ENCODE measurements at regions not wholly inside any gene's neighbourhood (a gene's known extent, or its start where the extent isn't known, plus 50 kb on each side); places are given as distances from the start of the nearest gene placed in this dataset.
"Not testable (repeated sequence)": the region's sequence is repeated elsewhere in the genome, so short reads cannot be mapped to it uniquely, and the experiment has no call there.

DNA sequence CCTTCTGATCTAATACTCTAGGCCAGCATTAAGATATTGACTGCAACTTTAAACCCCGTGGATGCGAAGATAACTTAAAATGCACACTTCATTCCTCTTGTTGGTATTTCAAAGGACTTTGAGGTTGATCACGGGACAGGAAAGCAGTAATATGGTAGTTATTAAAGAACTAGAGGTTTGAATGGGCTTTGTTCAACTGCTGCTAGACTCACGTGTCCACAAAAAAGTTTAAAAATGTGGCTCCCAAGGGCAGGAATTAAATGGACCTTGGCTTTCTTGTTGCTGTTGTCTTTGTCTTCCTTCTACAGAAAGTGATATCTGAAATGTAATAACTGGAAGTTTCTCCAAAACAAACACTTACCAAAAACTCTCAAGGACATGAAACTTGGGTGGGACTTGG, 186.3 kb downstream of the XPNPEP1 start:
- no peak for DNase-seq (ENCODE audit: extremely low read depth, low read depth)

DNA sequence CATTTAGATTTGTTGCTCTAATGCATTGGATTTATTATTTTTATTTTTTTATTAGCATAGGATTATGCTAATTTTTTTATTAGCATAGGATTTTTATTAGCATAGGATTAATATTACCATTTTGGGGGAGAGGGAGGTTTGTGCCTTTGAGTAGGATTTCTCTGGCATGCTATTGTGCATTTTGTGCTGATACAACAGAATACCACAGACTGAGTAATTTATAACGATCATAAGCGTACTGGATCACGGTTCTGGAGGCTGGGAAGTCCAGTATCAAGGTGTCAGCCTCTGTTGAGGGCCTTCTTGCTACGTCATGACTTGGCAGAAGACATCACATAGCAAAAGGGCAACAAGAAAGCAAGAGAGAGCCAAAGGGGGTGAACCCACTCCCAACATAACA, 187.5 kb downstream of the XPNPEP1 start:
- no peak overlapping the region for H3K4me3 ChIP-seq (replicated peaks; ENCODE audit: low read depth, low read length)
- TF ChIP-seq, protein P1, sequence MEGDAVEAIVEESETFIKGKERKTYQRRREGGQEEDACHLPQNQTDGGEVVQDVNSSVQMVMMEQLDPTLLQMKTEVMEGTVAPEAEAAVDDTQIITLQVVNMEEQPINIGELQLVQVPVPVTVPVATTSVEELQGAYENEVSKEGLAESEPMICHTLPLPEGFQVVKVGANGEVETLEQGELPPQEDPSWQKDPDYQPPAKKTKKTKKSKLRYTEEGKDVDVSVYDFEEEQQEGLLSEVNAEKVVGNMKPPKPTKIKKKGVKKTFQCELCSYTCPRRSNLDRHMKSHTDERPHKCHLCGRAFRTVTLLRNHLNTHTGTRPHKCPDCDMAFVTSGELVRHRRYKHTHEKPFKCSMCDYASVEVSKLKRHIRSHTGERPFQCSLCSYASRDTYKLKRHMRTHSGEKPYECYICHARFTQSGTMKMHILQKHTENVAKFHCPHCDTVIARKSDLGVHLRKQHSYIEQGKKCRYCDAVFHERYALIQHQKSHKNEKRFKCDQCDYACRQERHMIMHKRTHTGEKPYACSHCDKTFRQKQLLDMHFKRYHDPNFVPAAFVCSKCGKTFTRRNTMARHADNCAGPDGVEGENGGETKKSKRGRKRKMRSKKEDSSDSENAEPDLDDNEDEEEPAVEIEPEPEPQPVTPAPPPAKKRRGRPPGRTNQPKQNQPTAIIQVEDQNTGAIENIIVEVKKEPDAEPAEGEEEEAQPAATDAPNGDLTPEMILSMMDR (IDR thresholded peaks at IDR 0.05; ENCODE audit: low read depth, low read length, missing control alignments): no peak
- DNase-seq (ENCODE audit: extremely low read depth, low read depth): no peak

More for the DNA sequence above, 186.3 kb downstream of the XPNPEP1 start:
- no peak overlapping the region for H3K4me3 ChIP-seq (replicated peaks; ENCODE audit: low read depth, low read length)
- TF ChIP-seq, protein P1 (IDR thresholded peaks at IDR 0.05; ENCODE audit: low read depth, low read length, missing control alignments): no peak

DNA sequence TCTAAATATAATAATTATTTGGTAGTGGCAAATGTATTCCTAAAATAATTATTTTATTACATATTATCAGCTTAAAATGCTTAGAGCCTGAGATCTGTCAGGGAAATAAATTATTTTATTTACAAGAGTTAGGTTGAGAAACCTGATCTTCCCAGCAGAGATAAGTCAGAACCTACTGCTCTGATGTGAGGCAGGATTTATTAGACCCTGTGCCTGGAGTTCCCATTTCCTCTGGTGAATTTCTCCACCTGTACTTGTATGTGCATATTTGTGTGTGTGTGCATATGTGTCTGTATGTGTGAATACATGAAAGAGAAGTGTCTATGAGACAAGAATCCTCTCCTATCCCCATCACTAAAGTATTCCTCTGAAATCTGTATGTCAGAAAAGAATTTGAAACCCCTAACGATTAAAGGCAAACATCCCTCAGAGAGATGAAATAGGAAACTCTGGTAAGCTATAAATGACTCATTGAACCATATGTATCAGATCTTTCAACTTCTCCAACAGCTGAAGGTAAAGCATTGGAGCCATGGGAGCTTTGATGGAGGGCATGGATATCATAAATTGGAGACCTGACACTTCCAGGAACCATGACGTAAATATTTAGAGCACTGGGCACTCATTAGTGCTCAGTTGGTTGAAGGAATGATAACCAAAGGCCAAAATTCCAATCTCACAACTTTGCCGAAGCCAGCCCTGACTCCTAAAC, 190.9 kb downstream of the XPNPEP1 start:
- no peak for DNase-seq (ENCODE audit: extremely low read depth, low read depth)
- TF ChIP-seq, protein P1 (IDR thresholded peaks at IDR 0.05; ENCODE audit: low read depth, low read length, missing control alignments): no peak
- H3K4me3 ChIP-seq (replicated peaks; ENCODE audit: low read depth, low read length): no peak overlapping the region

DNA sequence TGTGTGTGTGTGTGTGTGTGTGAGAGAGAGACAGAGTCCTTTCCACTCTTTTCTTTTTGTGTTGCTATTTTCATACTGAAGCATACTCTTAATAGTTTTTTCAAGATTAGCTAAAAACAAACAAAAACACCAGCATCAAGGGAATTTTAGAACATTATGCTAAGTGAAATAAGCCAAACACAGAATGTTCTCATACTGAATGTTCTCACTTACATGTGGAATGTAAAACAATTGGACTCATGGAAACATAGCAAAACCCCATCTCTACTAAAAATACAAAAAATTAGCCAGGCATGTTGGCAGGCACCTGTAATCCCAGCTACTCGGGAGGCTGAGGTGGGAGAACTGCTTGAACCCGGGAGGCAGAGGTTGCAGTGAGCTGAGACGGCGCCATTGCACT, 193.4 kb downstream of the XPNPEP1 start:
- H3K4me3 ChIP-seq (replicated peaks; ENCODE audit: low read depth, low read length); DNase-seq (ENCODE audit: extremely low read depth, low read depth): not testable (repeated sequence)

DNA sequence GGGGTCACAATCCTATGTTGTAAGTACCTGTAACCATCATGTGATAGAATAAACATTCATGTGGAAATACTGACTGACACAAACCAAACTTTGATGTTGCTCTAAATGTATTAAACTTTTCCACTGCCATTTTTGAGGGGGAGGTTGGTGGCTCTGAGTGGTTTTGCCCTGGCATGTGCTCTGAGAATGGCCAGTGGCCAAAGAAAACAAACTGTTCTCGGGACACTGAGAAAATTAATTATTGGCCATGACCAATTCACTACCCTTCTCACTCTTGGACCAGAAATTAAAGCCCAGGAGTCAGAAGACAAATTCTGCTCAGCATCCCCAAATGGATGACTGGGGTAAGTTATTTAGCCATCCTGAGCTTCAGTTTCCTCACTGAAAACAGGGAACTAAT, 195.9 kb downstream of the XPNPEP1 start:
- TF ChIP-seq, protein P1 (IDR thresholded peaks at IDR 0.05; ENCODE audit: low read depth, low read length, missing control alignments): no peak
- no peak overlapping the region for H3K4me3 ChIP-seq (replicated peaks; ENCODE audit: low read depth, low read length)
- DNase-seq (ENCODE audit: extremely low read depth, low read depth): no peak

DNA sequence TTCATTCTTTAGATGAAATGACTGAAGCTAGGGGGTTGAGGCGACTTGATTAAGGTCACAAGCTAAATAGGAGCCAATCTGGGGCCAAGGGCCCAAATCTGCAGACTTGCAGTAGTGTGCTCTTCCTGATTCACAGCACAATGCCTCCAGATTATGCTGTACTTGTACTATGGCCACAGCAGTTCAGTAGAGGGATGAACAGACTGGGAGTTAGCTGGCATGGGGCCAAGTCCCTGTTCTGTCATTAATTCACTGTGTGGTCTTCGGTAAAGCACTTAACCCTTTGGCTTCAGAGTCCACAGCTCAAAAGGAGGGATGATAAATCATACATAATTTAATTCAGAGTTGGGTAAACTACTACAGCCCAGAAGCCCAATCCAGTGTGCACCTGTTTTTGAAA, 196.8 kb downstream of the XPNPEP1 start:
- H3K4me3 ChIP-seq (replicated peaks; ENCODE audit: low read depth, low read length): no peak overlapping the region
- DNase-seq (ENCODE audit: extremely low read depth, low read depth): no peak
- TF ChIP-seq, protein P1 (IDR thresholded peaks at IDR 0.05; ENCODE audit: low read depth, low read length, missing control alignments): no peak

DNA sequence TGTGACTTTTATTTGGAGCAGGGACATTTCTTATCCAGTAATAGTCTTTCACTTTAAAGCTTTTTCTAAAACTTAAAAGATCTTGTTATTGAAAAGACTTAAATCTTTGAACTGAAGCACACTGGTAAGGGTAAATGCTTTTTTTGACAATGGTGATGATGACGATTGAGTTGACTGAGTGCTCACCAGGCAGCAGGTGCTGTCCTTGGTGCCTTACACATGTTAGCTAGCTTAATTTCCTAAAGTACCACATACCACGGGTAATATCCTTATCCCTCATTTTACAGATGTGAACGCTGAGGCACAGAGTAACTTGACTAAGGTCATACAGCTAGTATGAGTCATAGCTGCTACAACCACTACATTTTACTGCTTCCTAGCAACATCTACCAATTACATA, 200.0 kb downstream of the XPNPEP1 start:
- DNase-seq (ENCODE audit: extremely low read depth, low read depth): no peak
- TF ChIP-seq, protein P1 (IDR thresholded peaks at IDR 0.05; ENCODE audit: low read depth, low read length, missing control alignments): no peak
- H3K4me3 ChIP-seq (replicated peaks; ENCODE audit: low read depth, low read length): no peak overlapping the region
